ENCODE measurements at regions not wholly inside any gene's neighbourhood (a gene's known extent, or its start where the extent isn't known, plus 50 kb on each side); places are given as distances from the start of the nearest gene placed in this dataset.

- TF ChIP-seq EZH2 (IDR thresholded peaks at IDR 0.05; ENCODE audit: borderline replicate concordance, insufficient read depth, low read depth, low read length, poor library complexity, severe bottlenecking), result no peak
- no peak for TF ChIP-seq CTCF (IDR thresholded peaks at IDR 0.05)
Measured at GRCh38 chr12:11568155-11568761, 81.2 kb upstream of the ETV6 start.
